ENCODE measurements at regions not wholly inside any gene's neighbourhood (a gene's known extent, or its start where the extent isn't known, plus 50 kb on each side); places are given as distances from the start of the nearest gene placed in this dataset.
A peak's percentile ranks its signal among the peaks of the same experiment; 100 is the strongest.
"Not testable (repeated sequence)": the region's sequence is repeated elsewhere in the genome, so short reads cannot be mapped to it uniquely, and the experiment has no call there.

- intact Hi-C loops (cut with DNase I); ATAC-seq: not testable (repeated sequence)
These were observed 71.5 kb upstream of the PPP2R5C start for GRCh38 chr14:101689966-101690365.

DNA sequence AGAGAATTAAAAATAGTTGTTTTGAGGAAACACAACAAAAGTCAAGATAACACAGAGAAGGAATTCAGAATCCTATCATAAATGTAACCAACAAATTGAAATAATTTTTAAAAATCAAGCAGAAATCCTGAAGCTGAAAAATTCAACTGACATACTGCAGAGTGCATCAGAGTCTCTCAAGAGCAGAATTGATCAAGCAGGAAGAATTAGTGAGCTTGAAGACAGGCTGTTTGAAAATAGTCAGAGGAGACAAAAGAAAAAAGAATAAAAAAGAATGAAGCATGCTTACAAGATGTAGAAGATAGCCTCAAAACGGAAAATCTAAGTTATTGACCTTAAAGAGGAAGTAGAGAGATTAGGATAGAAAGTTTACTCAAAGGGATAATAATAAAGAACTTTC lies 65.8 kb upstream of the PPP2R5C start:
- intact Hi-C loops (cut with DNase I) = no loop called here
- ATAC-seq = no peak
- DNase-seq = no peak

More at GRCh38 chr14:101689966-101690365, 71.5 kb upstream of the PPP2R5C start:
- not testable (repeated sequence) for DNase-seq

GRCh38 chr14:101704140-101704539 lies 57.4 kb upstream of the PPP2R5C start:
- DNase-seq = no peak
- intact Hi-C loops (cut with DNase I) = no loop called here
- no peak for ATAC-seq

DNA sequence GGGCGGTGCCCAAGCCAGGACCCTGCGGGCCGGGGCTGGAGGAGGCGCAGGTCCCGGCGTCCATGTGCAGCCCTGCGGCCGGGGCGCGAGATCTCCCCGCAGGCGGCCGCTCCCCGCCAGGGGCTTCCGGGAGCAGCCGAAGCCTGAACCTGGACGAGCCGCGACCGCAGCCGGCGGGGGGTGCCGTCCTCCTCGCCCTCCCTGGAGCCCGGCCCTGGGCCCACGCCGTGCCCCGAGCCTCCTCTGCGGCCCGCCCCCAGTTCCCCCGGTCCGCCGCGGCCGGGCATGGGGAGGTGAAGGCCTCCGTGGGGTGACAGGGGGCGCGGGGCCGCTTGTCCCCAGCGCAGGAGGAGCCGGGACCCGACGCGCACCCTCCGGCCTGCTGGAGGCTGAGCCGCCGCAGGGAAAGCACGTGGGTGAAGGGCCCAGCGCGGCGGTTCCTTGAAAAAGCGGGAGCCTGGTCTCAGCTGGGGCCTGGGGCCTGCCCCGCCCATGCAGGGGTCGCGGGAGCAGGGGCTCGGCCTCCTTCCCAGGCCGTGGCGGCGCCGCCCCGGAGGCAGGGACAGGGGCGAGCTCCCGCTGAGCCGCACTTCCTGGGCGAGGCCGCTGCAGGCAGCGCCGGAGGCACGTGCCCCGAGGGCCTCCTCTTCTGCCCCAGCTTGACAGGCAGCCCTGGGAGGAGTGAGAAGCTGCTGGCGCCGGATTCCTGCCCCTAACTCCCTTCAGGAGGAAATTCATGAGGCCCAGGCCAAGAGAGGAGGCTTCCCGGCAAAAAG lies 55.6 kb upstream of the PPP2R5C start:
- ATAC-seq = peak; percentile 86
- DNase-seq = peak; percentile 80
- intact Hi-C loops (cut with DNase I) = loop anchor here in 1 of 2 donors (5.0 kb wide), 1 partner anchor 256 kb away; the partner anchor contains the start of gene DYNC1H1

GRCh38 chr14:101706509-101707067 lies 54.9 kb upstream of the PPP2R5C start:
- intact Hi-C loops (cut with DNase I) = loop anchor here in 1 of 2 donors (5.0 kb wide), 1 partner anchor 256 kb away; the partner anchor contains the start of gene DYNC1H1
- DNase-seq (no peak), ATAC-seq (peak; percentile 2 to 7)

GRCh38 chr14:101707068-101707842 lies 54.3 kb upstream of the PPP2R5C start:
- peak; percentile 49 to 65 for ATAC-seq
- DNase-seq = peak; percentile 41
- intact Hi-C loops (cut with DNase I) = loop anchor here in 1 of 2 donors (5.0 kb wide), 1 partner anchor 255 kb away; the partner anchor contains the start of gene DYNC1H1

DNA sequence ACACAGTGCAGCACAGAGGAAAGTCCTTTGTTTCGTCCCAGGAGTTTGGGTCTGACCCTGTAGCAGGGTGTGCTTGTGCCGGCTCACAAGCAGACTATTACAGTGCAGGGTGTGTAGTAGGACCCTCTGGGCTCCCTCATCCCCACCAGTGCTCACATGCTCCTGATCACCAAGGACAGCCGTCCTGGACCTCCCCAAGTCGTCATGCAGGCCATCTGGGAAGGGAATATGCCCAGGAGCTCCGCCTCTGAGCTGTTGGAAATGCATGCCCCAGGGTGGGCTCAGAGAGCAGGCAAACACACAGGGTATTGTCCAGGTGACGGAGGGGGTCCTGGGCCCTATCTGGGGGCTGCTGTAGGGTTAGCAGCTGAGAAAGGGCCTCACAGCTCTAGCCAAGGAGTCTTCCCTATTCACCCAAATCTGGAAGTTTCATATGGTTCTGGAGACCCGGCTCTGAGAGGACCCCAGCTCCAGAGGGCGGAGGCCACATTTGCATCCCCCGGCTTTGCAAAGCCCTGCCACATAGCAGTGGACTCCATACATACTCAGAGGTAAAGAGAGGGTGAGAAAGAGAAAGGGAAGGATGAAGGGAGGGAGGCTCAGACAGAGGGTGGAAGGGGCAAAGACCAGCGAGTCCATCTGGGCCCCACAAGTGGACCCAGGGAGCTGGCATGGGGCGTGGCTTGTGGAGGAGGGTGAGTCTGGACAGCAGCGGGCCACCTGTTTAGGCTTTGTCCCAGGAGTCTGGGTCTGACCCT lies 53.5 kb upstream of the PPP2R5C start:
- no peak for DNase-seq
- intact Hi-C loops (cut with DNase I) = loop anchor here in 1 of 2 donors (5.0 kb wide), 1 partner anchor 254 kb away; the partner anchor contains the start of gene DYNC1H1
- ATAC-seq = no peak

DNA sequence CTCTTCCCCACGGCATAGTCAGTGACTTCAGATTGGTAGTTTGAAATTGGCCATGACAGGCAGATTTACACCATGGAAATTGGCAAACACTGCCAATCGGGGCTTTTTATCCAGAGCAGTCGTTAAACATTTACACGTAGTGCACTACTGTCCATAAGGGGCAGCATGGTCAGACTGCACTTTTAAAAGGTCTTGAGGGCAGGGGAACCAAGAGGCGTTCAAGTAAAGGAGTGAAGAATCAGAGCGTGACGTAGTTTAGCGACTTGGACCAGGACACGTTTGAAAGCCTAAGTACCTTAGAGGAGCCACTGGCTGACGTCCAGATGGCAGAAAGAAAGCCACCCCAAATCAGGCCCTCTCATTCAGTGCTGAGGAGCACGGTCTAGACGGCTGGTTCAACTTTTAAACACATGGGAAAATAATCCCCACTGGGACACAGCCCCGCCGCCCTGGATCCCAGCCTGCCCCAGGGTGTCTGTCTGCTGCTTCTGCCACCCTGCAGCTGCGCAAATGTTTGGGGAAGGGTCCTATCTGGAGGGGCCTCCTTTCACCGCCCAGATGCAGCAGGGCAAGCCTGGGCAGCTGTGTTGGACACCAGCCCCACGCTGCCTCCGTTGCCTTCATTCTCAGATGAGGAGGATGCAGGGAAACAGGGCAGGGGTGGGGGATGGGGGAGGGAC lies 52.5 kb upstream of the PPP2R5C start:
- DNase-seq (no peak), ATAC-seq (no peak)
- intact Hi-C loops (cut with DNase I) = loop anchor here in 1 of 2 donors (5.0 kb wide), 1 partner anchor 253 kb away; the partner anchor contains the start of gene DYNC1H1

GRCh38 chr14:101709533-101709881 lies 52.0 kb upstream of the PPP2R5C start:
- intact Hi-C loops (cut with DNase I) = loop anchor here in 1 of 2 donors (5.0 kb wide), 1 partner anchor 253 kb away; the partner anchor contains the start of gene DYNC1H1
- no peak for DNase-seq
- no peak for ATAC-seq

- ATAC-seq = no peak
- intact Hi-C loops (cut with DNase I) = loop anchor here in 1 of 2 donors (5.0 kb wide), 1 partner anchor 252 kb away; the partner anchor contains the start of gene DYNC1H1
These were observed 51.3 kb upstream of the PPP2R5C start for GRCh38 chr14:101709962-101710931.

DNA sequence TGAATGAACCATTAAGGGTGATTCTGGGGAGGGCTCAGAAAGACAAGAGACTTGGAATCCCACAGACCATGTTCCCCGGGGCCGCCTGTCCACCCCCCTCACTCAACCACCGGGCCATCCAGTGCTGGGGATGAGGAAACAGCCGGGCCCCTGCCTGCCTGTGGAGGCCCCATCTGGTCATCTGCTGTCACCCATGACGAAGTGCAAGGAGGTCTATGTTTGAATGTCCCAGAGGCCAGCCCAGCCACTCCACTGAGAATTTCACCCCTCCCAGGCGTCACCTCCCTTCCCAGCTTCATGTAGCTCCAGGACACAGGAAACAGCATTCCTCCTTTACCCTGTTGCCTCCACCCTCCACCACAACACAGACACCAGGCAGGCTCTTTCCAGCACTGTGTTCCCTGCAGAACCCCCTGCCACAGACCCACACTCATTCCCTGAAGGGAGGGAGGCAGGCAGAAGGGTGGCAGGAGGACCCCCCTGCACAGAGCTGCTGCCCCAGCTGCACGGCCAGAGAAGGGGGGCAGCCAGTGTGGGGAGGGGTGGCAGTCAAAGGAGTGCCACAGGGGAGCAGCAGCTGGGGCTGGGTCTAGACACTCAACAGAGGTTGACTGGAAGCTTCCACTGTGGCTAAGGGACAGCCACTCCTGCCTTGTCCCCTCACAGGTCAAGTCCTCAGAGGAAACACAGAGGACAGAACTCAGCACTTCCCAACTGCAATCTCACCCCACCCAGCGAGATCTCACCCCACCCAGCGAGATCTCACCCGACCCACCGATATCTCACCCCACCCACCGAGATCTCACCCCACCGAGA lies 50.3 kb upstream of the PPP2R5C start:
- intact Hi-C loops (cut with DNase I) = no loop called here

More at GRCh38 chr14:101709962-101710931, 51.3 kb upstream of the PPP2R5C start:
- no peak for DNase-seq

More for the DNA sequence above, 50.3 kb upstream of the PPP2R5C start:
- no peak for ATAC-seq
- DNase-seq = no peak

Data from left cardiac atrium (tissue), 4 donors.